ENCODE measurements at regions not wholly inside any gene's neighbourhood (a gene's known extent, or its start where the extent isn't known, plus 50 kb on each side); places are given as distances from the start of the nearest gene placed in this dataset.

DNA sequence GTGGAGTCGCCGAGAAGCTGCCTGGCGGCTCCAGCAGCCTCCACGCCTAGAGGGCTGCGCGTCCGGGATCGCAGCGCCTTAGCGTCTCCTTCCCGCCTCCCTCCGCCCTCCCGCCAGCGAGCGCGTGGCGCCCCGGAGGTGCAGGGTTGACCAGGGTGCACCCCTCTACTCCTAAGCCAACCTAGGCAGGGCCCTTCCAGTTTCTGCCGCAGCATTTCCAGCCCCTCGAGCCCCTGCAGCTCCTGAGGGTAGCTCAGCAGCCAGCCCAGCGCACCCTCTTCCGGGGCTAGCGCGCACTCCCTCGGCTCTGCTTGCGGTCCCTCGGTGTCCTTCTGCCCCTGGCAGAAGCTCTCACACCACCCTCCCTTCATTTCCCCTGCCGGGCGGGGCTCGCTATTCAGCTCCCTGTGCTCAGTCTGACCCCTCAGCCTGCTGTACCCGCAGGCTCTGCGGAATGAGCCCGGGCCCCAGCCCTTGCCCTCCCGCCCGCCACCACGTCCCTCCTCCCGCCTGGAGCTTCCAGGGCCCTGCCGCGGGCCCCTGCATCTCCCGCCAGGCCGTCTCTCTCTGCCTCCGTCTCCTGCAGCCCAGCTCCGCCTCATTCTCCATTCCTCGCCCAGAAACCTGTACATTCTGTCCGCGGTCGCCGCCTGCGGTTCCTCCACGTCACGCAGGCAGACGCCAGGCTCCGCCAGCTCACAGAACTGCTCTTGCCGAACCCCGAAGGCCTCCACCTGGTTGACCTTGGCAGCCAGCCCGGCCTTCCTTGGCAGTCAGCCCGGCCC lies 61.8 kb downstream of the SPATA31C2 start (continued):
- TF ChIP-seq ZNF335 (tag by site-specific recombination; conservative IDR thresholded peaks at IDR 0.05) (peak; percentile 84), SP7 (tag by site-specific recombination; IDR thresholded peaks at IDR 0.05) (peak; percentile 49; the same call in 1 of the 2 replicates), ZNF501 (tag by site-specific recombination; IDR thresholded peaks at IDR 0.05) (peak; percentile 56; the same call in 1 of the 2 replicates), SP3 (tag by site-specific recombination; IDR thresholded peaks at IDR 0.05) (no peak), RBAK (tag by site-specific recombination; IDR thresholded peaks at IDR 0.05) (no peak), ZNF2 (tag by site-specific recombination; IDR thresholded peaks at IDR 0.05) (peak; percentile 33; the same call in 1 of the 2 replicates), ZNF792 (tag by site-specific recombination; IDR thresholded peaks at IDR 0.05) (no peak), ZNF311 (tag by site-specific recombination; IDR thresholded peaks at IDR 0.05; ENCODE audit: borderline replicate concordance) (no peak), ZNF529 (tag by site-specific recombination; IDR thresholded peaks at IDR 0.05; ENCODE audit: insufficient replicate concordance) (no peak), SP2 (tag by site-specific recombination; IDR thresholded peaks at IDR 0.05) (peak; percentile 31), SCRT1 (tag by site-specific recombination; IDR thresholded peaks at IDR 0.05; ENCODE audit: borderline replicate concordance) (no peak), ZBTB17 (tag by site-specific recombination; IDR thresholded peaks at IDR 0.05) (peak; percentile 67), ZNF660 (tag by site-specific recombination; IDR thresholded peaks at IDR 0.05) (0 out of 2 replicates have a peak, but pooled peaks have one; percentile 70), ZFP3 (tag by site-specific recombination; IDR thresholded peaks at IDR 0.05; ENCODE audit: low read depth) (no peak), ZNF248 (tag by site-specific recombination; IDR thresholded peaks at IDR 0.05) (no peak), MYNN (tag by site-specific recombination; IDR thresholded peaks at IDR 0.05; ENCODE audit: borderline replicate concordance) (no peak), ZFHX2 (tag by site-specific recombination; conservative IDR thresholded peaks at IDR 0.05) (no peak), ZNF768 (tag by site-specific recombination; IDR thresholded peaks at IDR 0.05) (no peak), KLF8 (tag by site-specific recombination; IDR thresholded peaks at IDR 0.05) (peak; percentile 29; the same call in 1 of the 2 replicates)
- TF ChIP-seq, protein P1, sequence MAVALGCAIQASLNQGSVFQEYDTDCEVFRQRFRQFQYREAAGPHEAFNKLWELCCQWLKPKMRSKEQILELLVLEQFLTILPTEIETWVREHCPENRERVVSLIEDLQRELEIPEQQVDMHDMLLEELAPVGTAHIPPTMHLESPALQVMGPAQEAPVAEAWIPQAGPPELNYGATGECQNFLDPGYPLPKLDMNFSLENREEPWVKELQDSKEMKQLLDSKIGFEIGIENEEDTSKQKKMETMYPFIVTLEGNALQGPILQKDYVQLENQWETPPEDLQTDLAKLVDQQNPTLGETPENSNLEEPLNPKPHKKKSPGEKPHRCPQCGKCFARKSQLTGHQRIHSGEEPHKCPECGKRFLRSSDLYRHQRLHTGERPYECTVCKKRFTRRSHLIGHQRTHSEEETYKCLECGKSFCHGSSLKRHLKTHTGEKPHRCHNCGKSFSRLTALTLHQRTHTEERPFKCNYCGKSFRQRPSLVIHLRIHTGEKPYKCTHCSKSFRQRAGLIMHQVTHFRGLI (tag by site-specific recombination; IDR thresholded peaks at IDR 0.05), result no peak
- TF ChIP-seq, protein P2, sequence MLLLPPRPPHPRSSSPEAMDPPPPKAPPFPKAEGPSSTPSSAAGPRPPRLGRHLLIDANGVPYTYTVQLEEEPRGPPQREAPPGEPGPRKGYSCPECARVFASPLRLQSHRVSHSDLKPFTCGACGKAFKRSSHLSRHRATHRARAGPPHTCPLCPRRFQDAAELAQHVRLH (tag by site-specific recombination; IDR thresholded peaks at IDR 0.05), result no peak
- TF ChIP-seq, protein P3, sequence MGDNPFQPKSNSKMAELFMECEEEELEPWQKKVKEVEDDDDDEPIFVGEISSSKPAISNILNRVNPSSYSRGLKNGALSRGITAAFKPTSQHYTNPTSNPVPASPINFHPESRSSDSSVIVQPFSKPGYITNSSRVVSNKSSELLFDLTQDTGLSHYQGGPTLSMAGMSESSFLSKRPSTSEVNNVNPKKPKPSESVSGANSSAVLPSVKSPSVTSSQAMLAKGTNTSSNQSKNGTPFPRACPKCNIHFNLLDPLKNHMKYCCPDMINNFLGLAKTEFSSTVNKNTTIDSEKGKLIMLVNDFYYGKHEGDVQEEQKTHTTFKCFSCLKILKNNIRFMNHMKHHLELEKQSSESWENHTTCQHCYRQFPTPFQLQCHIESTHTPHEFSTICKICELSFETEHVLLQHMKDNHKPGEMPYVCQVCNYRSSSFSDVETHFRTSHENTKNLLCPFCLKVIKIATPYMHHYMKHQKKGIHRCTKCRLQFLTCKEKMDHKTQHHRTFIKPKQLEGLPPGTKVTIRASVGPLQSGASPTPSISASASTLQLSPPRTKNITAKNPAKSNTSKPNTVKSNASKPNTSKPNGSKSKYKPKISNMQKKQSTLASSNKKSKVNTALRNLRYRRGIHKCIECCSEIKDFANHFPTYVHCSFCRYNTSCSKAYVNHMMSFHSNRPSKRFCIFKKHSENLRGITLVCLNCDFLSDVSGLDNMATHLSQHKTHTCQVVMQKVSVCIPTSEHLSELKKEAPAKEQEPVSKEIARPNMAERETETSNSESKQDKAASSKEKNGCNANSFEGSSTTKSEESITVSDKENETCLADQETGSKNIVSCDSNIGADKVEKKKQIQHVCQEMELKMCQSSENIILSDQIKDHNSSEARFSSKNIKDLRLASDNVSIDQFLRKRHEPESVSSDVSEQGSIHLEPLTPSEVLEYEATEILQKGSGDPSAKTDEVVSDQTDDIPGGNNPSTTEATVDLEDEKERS (tag by site-specific recombination; IDR thresholded peaks at IDR 0.05), result no peak
- TF ChIP-seq, protein P4, sequence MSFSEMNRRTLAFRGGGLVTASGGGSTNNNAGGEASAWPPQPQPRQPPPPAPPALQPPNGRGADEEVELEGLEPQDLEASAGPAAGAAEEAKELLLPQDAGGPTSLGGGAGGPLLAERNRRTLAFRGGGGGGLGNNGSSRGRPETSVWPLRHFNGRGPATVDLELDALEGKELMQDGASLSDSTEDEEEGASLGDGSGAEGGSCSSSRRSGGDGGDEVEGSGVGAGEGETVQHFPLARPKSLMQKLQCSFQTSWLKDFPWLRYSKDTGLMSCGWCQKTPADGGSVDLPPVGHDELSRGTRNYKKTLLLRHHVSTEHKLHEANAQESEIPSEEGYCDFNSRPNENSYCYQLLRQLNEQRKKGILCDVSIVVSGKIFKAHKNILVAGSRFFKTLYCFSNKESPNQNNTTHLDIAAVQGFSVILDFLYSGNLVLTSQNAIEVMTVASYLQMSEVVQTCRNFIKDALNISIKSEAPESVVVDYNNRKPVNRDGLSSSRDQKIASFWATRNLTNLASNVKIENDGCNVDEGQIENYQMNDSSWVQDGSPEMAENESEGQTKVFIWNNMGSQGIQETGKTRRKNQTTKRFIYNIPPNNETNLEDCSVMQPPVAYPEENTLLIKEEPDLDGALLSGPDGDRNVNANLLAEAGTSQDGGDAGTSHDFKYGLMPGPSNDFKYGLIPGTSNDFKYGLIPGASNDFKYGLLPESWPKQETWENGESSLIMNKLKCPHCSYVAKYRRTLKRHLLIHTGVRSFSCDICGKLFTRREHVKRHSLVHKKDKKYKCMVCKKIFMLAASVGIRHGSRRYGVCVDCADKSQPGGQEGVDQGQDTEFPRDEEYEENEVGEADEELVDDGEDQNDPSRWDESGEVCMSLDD (tag by site-specific recombination; IDR thresholded peaks at IDR 0.05), result peak; percentile 64
- TF ChIP-seq, protein P5, sequence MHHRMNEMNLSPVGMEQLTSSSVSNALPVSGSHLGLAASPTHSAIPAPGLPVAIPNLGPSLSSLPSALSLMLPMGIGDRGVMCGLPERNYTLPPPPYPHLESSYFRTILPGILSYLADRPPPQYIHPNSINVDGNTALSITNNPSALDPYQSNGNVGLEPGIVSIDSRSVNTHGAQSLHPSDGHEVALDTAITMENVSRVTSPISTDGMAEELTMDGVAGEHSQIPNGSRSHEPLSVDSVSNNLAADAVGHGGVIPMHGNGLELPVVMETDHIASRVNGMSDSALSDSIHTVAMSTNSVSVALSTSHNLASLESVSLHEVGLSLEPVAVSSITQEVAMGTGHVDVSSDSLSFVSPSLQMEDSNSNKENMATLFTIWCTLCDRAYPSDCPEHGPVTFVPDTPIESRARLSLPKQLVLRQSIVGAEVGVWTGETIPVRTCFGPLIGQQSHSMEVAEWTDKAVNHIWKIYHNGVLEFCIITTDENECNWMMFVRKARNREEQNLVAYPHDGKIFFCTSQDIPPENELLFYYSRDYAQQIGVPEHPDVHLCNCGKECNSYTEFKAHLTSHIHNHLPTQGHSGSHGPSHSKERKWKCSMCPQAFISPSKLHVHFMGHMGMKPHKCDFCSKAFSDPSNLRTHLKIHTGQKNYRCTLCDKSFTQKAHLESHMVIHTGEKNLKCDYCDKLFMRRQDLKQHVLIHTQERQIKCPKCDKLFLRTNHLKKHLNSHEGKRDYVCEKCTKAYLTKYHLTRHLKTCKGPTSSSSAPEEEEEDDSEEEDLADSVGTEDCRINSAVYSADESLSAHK (tag by site-specific recombination; IDR thresholded peaks at IDR 0.05), result no peak
- TF ChIP-seq, protein P6, sequence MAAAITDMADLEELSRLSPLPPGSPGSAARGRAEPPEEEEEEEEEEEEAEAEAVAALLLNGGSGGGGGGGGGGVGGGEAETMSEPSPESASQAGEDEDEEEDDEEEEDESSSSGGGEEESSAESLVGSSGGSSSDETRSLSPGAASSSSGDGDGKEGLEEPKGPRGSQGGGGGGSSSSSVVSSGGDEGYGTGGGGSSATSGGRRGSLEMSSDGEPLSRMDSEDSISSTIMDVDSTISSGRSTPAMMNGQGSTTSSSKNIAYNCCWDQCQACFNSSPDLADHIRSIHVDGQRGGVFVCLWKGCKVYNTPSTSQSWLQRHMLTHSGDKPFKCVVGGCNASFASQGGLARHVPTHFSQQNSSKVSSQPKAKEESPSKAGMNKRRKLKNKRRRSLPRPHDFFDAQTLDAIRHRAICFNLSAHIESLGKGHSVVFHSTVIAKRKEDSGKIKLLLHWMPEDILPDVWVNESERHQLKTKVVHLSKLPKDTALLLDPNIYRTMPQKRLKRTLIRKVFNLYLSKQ (tag by site-specific recombination; IDR thresholded peaks at IDR 0.05; ENCODE audit: borderline replicate concordance), result no peak
- TF ChIP-seq, protein P7, sequence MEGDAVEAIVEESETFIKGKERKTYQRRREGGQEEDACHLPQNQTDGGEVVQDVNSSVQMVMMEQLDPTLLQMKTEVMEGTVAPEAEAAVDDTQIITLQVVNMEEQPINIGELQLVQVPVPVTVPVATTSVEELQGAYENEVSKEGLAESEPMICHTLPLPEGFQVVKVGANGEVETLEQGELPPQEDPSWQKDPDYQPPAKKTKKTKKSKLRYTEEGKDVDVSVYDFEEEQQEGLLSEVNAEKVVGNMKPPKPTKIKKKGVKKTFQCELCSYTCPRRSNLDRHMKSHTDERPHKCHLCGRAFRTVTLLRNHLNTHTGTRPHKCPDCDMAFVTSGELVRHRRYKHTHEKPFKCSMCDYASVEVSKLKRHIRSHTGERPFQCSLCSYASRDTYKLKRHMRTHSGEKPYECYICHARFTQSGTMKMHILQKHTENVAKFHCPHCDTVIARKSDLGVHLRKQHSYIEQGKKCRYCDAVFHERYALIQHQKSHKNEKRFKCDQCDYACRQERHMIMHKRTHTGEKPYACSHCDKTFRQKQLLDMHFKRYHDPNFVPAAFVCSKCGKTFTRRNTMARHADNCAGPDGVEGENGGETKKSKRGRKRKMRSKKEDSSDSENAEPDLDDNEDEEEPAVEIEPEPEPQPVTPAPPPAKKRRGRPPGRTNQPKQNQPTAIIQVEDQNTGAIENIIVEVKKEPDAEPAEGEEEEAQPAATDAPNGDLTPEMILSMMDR (tag by site-specific recombination; IDR thresholded peaks at IDR 0.05), result peak; percentile 59

Measured in HEK293 (cell line).